Putamen (tissue), 1 donor: ENCODE measurements at regions not wholly inside any gene's neighbourhood (a gene's known extent, or its start where the extent isn't known, plus 50 kb on each side); places are given as distances from the start of the nearest gene placed in this dataset.
"Not testable (repeated sequence)": the region's sequence is repeated elsewhere in the genome, so short reads cannot be mapped to it uniquely, and the experiment has no call there.

ENCODE experiments used
- DNase-seq: peaks from one replicate; pipeline ENCODE4 v3.0.0-alpha.2; 2016; ENCODE audit warnings: low spot score

DNA sequence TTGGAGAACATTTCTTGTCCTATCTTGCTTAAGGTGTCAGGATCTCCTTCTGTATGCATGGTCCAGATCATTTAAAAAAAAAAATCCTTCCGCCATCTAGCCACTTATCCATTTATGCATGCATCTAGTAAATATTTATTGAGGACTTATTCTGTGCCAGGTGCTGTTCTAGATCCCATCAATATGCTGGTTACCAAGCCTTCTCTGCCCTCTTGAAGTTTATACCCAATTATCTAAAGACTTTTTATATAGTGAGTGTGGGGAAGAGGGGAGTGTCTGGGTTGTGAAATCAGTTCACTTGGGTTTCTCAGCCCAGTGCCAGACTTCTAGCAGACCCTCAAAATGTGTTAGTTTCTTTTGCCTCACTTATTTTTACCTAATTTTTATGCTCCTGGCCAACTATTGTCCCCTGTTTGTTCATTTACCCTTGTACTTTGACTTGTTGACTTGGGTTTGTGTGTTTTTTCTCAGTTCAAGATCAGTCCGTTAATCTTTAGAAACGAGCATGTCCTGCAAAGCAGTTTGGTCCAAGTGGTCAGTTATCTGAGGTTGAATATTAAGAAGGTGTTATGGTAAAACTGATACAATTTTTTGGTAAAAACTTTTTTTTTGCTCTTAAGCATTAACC is 488.9 kb downstream of the PCNX1 start:
- DNase-seq: no peak

DNA sequence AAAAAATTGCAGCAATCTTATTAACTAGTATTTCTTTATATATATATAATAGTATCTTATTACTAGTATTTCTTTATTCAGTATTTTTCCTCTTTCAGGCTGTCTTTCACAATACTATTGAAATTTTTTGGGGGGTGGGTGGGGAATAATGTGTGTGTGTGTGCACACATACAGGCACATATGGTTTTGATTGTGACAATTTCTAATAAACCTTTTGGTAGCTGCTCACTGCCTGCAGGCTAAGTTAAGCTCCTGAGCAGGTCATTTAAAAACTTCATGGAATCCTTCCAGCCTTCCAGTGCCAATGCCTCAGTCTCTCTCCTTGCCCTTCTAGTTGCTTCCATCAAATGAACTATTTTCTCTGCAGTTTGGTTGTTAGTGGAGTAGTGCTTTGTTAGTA is 490.1 kb downstream of the PCNX1 start:
- no peak for DNase-seq

DNA sequence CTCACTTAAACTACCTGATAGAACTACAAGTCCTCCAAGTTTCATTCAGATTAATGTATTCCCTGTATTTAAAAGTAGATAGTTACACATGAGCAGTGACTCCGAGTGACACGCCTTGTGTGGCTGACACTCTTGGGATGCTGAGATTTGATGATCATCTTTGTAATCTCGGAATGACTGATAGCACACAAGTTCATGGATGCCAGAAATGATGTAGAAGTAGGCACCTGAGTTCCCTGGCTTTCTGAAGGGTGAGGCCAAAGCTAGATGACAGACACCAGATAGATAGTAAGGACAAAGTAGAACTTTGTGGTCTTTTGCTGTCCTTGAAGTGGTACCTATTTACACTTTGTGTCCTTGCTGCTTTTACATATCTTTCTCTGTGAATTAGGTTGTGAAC is 491.2 kb downstream of the PCNX1 start:
- no peak for DNase-seq

DNA sequence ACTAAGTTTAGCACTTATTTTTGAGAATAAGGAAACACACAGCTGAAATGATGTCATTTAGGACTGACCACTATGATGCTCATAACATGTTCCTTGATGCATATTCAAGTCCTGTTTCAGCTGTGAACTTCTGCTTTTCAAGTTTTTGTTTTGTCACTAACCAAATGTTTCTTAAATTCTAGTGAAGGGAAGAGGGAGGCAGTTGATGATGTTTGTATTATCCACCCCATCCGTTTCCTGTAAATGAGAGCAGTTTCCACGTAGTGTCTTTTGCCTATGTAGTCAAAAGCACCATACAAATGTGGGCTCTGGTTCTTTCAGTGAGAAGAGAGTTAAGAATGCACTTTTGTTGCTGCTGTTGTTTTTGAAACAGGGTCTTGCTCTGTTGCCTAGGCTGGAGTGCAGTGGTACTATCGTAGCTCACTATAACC is 491.8 kb downstream of the PCNX1 start:
- no peak for DNase-seq

DNA sequence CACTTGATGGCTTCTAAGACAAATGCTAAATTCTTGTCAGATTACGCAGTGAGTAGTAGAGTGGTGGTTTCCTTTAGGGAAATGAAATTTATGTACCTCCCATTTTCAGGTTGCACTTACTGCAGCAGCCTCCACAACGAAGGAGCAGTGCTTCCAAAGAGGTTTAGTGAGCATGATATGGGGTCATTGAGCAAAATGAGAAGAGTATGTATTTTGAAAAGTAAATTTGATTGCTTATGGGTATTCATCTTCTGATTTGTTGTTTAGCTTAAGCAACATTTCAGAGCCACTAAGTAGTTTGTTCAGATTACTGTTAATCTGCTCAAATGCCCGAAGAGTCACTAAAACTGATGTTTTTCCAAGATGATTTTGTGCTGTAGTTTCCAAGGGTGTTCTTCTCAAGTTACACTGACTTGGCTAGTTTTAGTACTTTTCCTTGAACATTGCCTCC is 493.6 kb downstream of the PCNX1 start:
- no peak for DNase-seq

DNA sequence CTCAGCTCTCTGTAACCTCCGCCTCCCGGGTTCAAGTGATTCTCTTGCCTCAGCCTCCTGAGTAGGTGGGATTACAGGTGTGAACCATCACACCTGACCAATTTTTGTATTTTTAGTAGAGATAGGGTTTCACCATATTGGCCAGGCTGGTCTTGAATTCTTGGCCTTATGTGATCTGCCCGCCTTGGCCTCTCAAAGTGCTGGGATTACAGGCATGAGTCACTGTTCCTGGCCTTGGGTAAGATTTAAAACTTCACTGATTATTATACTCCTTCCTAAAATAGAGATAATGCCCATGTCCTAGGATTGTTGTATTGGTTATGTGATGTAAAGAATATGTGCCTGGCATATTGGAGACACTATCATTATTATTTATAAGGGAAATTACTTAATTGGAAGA is 495.2 kb downstream of the PCNX1 start:
- DNase-seq: not testable (repeated sequence)

DNA sequence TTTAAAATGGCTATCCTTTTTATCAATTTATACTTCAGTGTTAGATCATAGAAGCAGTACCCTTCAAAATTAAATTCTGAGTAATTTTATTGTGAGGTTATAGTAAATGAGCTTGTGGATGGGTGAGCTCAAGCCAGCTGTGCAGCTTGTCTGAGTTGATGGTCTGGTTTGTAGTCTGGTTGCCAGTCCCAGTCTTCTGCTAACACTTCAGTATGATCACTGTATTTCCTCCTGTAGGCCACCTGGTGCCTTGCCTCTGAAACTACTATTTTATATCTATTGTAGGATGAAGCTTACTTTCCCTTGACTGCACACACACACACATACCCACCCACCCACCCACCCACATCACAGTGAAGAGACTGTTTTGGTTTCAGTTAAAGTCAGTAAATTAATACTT is 496.4 kb downstream of the PCNX1 start:
- DNase-seq: no peak

DNA sequence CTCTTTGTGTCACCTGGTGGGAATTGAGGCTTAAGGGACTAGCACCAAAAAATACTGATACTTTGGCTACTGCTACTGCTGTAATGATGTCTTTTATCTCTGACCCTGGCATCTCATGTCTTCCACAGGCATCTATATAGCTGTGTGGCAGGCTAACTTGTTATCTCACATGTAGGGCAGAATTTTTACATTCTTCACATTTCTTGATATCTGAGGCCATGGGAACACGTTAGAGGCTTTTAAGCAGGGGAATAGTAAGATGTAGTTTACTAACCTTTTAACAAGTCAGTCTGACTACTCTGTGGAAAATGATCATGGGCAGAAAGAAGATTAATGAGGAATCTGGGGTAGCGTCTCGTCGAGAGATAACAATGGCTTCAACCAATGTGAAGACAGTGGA is 498.4 kb downstream of the PCNX1 start:
- no peak for DNase-seq

DNA sequence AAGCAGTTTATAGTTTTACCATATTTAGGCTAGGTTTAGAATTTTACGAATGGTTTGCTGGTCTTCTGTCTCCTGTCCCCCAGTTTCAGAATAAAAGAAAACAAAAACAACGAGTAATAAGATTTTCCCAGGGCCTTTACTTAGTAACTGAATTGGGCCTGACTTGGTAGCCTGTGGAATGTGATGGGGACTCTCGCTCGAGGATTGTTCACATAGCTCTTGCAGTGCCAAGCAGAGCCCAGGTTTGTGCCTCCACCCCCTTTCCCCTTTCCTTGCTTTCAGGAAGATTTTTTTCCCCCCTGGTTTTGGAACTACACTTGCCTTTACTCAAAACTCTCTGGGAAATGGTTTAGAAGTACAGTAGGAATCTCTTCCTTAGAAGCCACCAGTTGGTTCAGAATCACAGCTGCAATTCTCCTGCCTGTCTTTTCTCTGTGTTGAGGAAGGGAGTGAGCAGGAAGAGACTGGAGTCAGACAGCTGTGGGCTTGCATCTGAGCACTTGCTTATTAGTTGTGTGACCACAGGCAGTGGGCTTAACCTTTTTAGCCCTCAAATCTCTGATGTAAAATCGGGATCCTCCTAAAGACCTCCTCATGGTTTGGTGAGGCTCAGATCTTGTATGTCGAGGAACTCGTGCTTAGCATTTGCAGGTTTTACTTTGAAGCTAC is 501.2 kb downstream of the PCNX1 start:
- no peak for DNase-seq

DNA sequence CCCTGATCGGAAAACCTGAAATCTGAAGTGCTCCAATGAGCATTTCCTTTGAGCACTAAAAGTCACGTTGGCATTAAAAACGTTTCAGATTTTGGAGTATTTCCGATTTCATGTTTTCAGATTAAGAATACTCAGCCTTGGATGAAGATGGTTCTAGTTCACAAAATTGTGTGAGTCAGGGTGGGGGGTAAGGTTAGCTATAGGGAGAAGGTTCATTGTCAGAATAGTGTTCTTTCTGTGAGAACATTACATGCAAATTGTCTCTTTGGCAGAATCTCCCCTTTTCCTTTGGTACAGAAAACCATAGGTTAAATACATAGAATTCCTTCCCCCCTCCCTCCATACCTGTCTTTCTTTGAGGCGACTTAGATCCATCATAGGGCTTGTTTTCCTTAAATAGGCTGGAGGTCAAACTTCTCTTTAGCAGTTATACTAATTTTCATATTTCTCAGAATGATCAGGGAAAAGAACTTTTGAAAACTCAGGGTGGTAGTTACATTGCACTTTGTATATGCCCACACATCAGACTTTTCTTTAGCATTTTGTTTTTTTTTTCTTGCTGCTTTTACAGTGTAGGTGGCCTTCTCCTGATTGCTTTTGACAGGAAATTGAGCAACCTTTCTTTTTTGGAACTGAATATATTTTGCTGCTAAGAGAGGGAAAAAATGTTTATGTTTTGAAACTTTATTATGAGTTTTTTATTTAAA is 503.5 kb downstream of the PCNX1 start:
- DNase-seq: peak; percentile 25

DNA sequence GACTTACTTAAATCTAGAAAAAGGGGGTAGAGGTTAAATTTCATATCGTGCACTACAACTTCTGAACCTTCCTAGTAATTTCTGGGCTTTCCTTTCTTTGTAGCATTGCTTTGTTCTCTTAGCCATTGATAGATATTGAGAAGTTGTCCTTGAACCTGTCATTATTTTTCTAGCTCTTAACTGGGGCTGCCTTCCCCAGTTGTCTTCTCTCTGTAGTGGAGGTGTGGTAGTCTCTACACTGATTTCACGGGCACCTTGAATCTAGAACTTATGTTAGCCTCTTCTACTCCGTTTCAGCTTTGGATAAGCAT is 504.0 kb downstream of the PCNX1 start:
- DNase-seq: no peak

DNA sequence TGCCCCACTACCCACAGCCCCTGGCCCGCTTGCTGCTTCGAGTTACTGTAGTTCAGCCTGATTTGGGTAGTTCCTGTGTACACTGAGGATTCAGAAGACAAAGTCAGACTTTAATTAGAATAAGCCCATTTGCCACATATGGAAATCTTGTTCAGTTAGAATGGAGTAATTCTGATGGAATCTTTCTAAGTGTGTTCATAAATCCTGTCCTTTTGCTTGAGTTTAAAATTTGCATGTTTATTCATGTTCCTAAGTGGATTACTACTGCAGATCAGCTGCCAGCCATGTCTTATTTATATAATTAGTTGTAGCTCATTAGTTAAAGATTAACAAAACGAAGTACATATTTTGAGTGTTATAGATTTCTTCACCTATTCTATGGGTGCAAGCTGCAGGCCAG is 504.5 kb downstream of the PCNX1 start:
- no peak for DNase-seq

DNA sequence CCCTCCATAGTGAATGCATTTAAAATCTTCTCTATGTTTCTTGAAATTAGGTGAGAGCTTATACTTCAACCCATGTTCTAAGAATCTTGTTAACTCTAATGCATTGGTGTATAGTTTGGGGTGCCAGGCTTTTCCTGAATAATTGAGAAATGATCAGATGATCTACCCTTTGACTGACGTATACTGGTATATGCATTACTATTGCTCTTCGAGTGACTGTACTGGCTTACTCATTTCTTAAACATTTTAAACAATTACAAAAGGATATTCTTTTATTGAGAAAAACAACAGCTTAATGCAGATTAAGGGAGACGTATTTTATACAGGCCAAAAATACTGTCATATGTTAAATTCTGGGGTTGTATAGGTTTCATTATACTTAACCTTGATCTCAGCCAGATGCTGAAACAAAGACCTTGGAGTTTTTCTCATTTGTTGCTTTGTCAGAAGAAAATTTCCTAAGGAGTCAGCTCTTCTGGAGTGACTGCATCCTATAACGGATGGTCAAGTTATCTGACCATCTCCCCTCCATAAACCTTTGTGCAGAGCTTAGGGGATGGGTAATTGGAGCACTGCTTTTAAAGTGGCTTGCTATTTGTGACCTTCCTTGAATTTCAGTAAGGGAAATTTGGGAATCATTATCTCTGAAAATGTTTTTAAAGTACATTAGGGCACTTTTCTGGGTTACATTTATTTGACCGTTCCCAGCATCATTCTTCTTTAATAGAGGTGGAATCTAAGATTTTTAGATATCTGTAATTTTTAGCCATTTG is 507.6 kb downstream of the PCNX1 start:
- no peak for DNase-seq

DNA sequence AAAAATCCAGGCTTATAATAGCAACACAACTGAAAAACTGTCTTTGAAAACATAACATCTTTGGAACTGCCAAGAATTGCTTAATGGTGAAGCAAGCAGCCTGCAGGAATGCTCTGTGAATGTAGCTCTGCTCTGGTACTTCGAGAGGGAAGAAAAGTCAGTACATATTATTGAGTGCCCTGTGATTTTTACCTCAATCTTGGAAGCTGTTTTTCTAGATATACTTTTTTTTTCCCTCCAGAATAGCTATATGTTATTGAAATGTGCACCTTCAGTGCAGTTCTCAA is 508.1 kb downstream of the PCNX1 start:
- no peak for DNase-seq

DNA sequence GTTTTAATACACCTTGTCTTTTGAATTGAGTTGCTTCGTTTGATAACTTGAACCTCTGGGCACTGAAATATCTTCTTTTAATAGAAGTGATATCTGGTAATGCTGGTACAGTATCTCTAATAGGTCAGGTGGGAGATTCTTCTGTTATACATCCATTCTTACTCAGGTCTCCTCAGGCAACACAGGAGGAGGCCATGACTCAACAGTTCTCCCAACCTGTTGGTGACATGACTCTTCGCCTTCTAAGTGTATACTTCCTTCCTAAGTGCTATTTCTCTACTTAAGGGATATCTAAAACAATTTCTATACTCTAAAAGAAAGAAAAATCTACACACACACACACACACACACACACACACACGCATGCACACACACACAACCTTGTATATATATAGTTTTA is 509.1 kb downstream of the PCNX1 start:
- DNase-seq: no peak

DNA sequence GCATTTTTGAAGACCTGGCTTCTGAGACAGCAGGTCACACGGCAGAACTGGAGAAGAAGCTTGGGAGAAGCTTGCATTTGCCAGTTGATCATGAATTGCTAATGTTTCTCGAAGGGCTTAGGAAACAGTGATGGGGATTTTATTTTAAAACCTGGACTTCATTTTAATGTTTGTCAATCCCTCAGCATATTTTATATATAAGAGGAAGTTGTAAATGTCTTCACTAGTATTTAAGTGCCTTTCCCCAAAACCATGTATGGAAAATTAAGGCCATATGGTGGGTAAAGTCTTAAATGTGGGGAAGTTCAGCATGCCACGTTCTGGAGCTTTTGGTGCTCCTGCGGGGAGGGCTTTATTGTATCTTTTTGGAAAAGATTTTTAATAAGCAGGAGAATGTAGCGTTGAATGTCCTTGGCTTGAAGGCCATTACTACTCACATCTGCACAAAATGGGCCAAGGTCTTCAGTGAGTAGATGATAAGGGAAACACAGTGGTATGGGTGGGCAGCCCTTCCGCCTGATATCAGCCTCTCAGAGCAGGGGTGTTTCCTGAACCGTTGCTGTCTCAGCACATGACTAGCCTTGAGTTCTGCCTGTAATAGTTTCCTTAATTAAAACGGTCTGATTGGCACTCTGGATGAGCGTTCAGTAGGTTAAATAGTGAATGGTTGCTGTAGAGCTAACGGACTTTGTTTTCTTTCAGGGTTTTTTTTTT is 511.4 kb downstream of the PCNX1 start:
- DNase-seq: no peak

DNA sequence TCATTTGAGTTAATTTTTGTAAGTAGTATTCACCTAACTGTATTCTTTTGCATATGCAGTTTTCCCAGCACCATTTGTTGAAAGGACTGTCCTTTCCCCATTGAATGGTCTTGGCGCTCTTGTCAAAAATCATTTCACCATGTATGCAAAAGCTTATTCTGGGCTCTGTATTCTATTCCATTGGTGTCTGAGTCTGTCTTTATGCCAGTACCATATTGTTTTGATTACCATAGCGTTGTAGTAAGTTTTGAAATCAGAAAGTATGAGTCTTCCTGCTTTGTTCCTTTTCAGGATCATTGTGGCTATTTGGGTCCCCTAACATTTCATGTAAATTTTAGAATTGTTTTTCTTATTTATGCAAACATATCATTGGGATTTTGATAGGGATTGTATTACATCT is 508.7 kb upstream of the RGS6 start:
- DNase-seq: no peak

DNA sequence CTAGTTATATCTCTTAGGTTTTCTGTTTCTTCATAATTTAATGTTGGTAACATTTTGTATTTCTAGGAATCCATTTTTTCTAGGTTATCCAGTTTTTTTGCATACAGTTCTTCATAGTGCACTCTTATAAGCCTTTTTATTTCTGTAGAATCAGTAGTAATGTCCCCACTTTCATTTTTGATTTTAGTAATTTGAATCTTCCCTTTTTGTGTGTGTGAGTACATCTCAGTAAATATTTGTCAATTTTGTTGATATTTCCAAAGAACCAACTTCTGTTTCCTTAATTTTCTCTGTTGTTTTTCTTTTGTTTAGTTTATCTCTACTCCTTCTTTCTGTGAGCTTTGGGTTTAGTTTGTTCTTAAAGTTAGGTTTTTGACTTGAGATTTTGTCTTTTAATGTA is 507.3 kb upstream of the RGS6 start:
- DNase-seq: no peak

DNA sequence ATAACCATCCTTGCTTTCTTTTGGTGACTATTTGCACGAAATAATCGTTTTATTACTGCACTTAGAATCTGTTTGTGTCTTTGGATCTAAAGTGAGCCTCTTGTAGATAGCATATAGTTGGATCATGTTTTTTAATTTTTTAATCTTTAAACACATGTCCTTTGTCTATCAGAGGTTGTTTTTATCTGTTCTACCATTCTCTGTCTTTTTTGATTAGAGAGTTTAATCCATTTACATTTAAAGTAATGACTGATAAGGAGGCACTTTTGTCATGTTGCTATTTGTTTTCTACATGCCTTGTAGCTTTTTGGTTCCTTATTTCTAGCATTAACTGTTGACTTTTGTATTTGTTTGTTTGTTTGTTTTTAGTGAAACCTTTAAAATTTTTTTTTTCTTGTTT is 506.2 kb upstream of the RGS6 start:
- DNase-seq: no peak

DNA sequence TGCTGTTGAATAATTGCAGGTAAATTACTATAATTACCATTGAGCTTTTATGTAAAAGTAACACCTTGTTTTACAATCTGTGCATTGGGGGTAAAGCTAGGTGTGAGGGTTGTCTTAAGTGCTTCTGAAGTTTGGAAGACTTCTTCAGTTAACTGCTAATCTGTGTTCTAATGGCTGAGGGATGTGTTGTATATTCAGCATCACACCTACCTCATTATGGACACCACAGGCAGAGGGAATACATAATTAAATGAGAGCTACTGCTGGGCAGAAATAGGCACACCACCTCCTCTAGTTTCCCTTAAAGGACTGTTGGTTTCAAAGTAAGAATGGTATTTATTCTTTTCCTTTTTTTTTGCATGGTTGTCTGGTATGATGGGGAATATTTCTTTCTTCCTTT is 502.3 kb upstream of the RGS6 start:
- no peak for DNase-seq

DNA sequence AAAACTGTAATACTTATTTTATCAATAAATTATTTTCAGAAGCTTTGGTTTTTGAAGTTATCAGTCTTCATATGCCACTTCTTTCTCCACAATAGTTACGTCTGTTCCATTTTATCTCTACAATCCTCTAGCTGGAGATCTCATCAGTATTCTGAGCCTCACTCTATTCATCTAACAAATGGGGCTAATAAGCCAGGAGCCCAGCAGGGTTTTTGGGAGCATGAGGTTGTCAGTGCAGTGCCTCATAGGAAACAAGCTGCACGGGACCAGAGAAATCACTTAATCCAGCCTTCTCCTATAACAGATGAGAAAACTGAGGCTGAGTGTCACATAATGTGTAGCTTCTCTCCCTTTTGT is 501.9 kb upstream of the RGS6 start:
- DNase-seq: no peak

DNA sequence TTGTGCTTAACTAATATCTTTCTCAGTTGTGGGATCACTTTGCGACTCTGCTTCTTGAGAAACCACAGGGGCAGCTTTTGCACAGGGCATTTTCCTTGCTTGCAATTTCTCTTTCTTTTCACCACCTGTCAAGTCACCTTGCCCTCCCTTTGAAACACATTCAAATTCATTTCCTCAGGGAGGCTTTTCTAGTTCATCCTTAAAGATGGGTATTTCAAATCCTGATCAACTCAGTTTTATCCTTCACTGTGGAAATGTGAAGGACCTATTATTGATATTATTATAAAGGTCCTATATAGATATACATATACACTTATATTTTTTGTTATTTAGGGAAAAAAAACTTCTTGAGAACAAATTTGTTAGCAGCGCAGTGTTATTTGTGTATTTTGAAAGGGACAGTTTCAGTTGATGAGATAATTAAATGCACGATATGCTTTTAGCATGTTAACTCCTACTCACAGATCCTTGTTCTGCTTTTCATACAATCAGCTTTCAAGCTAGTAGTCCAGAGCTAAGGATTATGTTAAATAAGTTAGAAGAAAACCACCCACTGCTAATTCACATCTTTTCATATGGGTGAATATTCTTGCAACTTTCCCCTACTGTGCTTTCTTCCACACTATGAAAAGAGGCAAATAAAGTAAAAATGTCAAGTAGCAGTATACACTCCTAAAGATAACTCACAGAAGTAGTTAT is 501.4 kb upstream of the RGS6 start:
- DNase-seq: no peak
